H9 (cell line): ENCODE measurements at regions not wholly inside any gene's neighbourhood (a gene's known extent, or its start where the extent isn't known, plus 50 kb on each side); places are given as distances from the start of the nearest gene placed in this dataset.

Experiments
- DNase-seq: peaks from one replicate; pipeline ENCODE4 v3.0.0-alpha.2; 2017
- H2AFZ ChIP-seq: one replicate; pipeline ENCODE4 v1.6.1; 2013; ENCODE audit warnings: mild to moderate bottlenecking, low read length, control low read depth, moderate library complexity
- H2AK5ac ChIP-seq: 2 replicates; pipeline ENCODE4 v1.6.1; 2013; ENCODE audit warnings: low read length, control low read depth, mixed read lengths; ENCODE audit not compliant: insufficient read length
- H2BK120ac ChIP-seq: one replicate; pipeline ENCODE4 v1.6.1; 2013; ENCODE audit warnings: low read depth, mild to moderate bottlenecking, low read length, control low read depth, inconsistent platforms; ENCODE audit not compliant: poor library complexity, severe bottlenecking
- H2BK12ac ChIP-seq: 2 replicates; pipeline ENCODE4 v1.6.1; 2013; ENCODE audit warnings: low read length, control low read depth, mixed read lengths, low read depth; ENCODE audit not compliant: insufficient read length
- H2BK15ac ChIP-seq: 2 replicates; pipeline ENCODE4 v1.6.1; 2013; ENCODE audit warnings: low read depth, low read length, control low read depth
- H2BK20ac ChIP-seq: one replicate; pipeline ENCODE4 v1.6.1; 2013; ENCODE audit warnings: low read depth, mild to moderate bottlenecking, low read length, control low read depth, inconsistent platforms; ENCODE audit not compliant: poor library complexity, severe bottlenecking
- H2BK5ac ChIP-seq: 2 replicates; pipeline ENCODE4 v1.6.1; 2013; ENCODE audit warnings: low read length, control low read depth, mixed read lengths; ENCODE audit not compliant: insufficient read length
- H3K14ac ChIP-seq: 2 replicates; pipeline ENCODE4 v1.6.1; 2013; ENCODE audit warnings: low read length, control low read depth; ENCODE audit not compliant: insufficient read depth
- H3K18ac ChIP-seq: 2 replicates; pipeline ENCODE4 v1.6.1; 2013; ENCODE audit warnings: low read depth, mild to moderate bottlenecking, mixed read lengths, low read length, control low read depth; ENCODE audit not compliant: insufficient read length
- H3K23ac ChIP-seq: 2 replicates; pipeline ENCODE4 v1.6.1; 2013; ENCODE audit warnings: low read length, control low read depth, mixed read lengths, low read depth; ENCODE audit not compliant: insufficient read length
- H3K23me2 ChIP-seq: 2 replicates; pipeline ENCODE4 v1.6.1; 2013; ENCODE audit warnings: low read depth, mild to moderate bottlenecking, mixed read lengths, low read length, control low read depth; ENCODE audit not compliant: insufficient read length, poor library complexity, severe bottlenecking
- H3K27ac ChIP-seq: 2 replicates; pipeline ENCODE4 v1.5.1; 2013; ENCODE audit warnings: low read length, control low read depth, mixed read lengths, low read depth; ENCODE audit not compliant: insufficient read length
- H3K27me3 ChIP-seq: 2 replicates; pipeline ENCODE4 v1.6.1; 2013; ENCODE audit warnings: low read length, control low read depth, inconsistent platforms; ENCODE audit not compliant: insufficient read depth
- H3K4ac ChIP-seq: 2 replicates; pipeline ENCODE4 v1.6.1; 2013; ENCODE audit warnings: low read depth, mild to moderate bottlenecking, control low read depth, inconsistent platforms, low read length, moderate library complexity
- H3K4me1 ChIP-seq: 2 replicates; pipeline ENCODE4 v1.6.1; 2013; ENCODE audit warnings: low read length, control low read depth, inconsistent platforms; ENCODE audit not compliant: insufficient read depth
- H3K4me2 ChIP-seq: 2 replicates; pipeline ENCODE4 v1.6.1; 2013; ENCODE audit warnings: low read length, control low read depth, mixed read lengths; ENCODE audit not compliant: insufficient read length, insufficient read depth
- H3K56ac ChIP-seq: 2 replicates; pipeline ENCODE4 v1.6.1; 2013; ENCODE audit warnings: low read depth, mild to moderate bottlenecking, mixed read lengths, low read length, control low read depth; ENCODE audit not compliant: insufficient read length
- H3K79me1 ChIP-seq: 2 replicates; pipeline ENCODE4 v1.6.1; 2013; ENCODE audit warnings: low read depth, mild to moderate bottlenecking, moderate library complexity, low read length, control low read depth, inconsistent platforms; ENCODE audit not compliant: insufficient read depth, poor library complexity, severe bottlenecking
- H3K79me2 ChIP-seq: 2 replicates; pipeline ENCODE4 v1.6.1; 2013; ENCODE audit warnings: low read length, control low read depth, inconsistent platforms; ENCODE audit not compliant: insufficient read depth
- H3K9ac ChIP-seq: 2 replicates; pipeline ENCODE4 v1.6.1; 2013; ENCODE audit warnings: low read length, control low read depth, mixed read lengths; ENCODE audit not compliant: insufficient read length; ENCODE audit errors: extremely low read depth
- H3K9me3 ChIP-seq: one replicate; pipeline ENCODE4 v1.6.1; 2013; ENCODE audit warnings: low read depth, low read length, inconsistent platforms; ENCODE audit not compliant: control insufficient read depth
- H3T11ph ChIP-seq: one replicate; pipeline ENCODE4 v1.6.1; 2013; ENCODE audit warnings: mild to moderate bottlenecking, low read length, control low read depth, inconsistent platforms
- H4K20me1 ChIP-seq: one replicate; pipeline ENCODE4 v1.6.1; 2013; ENCODE audit not compliant: control insufficient read depth, insufficient read length, insufficient read depth
- H4K5ac ChIP-seq: 2 replicates; pipeline ENCODE4 v1.6.1; 2013; ENCODE audit warnings: low read depth, mild to moderate bottlenecking, mixed read lengths, low read length, control low read depth; ENCODE audit not compliant: insufficient read length
- H4K8ac ChIP-seq: replicated peaks from 2 replicates; pipeline ENCODE4 v1.6.1; 2013; ENCODE audit warnings: low read length, control low read depth, mixed read lengths, low read depth; ENCODE audit not compliant: insufficient read length
- H4K91ac ChIP-seq: 2 replicates; pipeline ENCODE4 v1.6.1; 2013; ENCODE audit warnings: low read depth, mild to moderate bottlenecking, moderate library complexity, mixed read lengths, low read length, control low read depth; ENCODE audit not compliant: insufficient read length
- H3K27ac Mint-ChIP-seq, 3 experiments: 2 replicates in 2 of 3; 3 replicates in 1 of 3; pipeline ENCODE4 v1.8.0; 2020 to 2021; ENCODE audit warnings: mixed read lengths in 3 of 3, mild to moderate bottlenecking in 1 of 3, moderate library complexity in 1 of 3
- H3K27me3 Mint-ChIP-seq: 2 replicates; pipeline ENCODE4 v1.8.0; 2021; ENCODE audit warnings: low read depth, mild to moderate bottlenecking, moderate library complexity, mixed read lengths
- H3K36me3 Mint-ChIP-seq, 3 experiments: 2 replicates in 2 of 3; 3 replicates in 1 of 3; pipeline ENCODE4 v1.8.0; 2020 to 2021; ENCODE audit warnings: low read depth in 3 of 3, mixed read lengths in 3 of 3; ENCODE audit not compliant: insufficient read depth in 1 of 3
- H3K4me1 Mint-ChIP-seq, 2 experiments: 2 replicates each; pipeline ENCODE4 v1.8.0; 2020; ENCODE audit warnings: mixed read lengths in 2 of 2
- H3K4me3 Mint-ChIP-seq, 2 experiments: 2 replicates in 1 of 2; 3 replicates in 1 of 2; pipeline ENCODE4 v1.8.0; 2020 to 2021; ENCODE audit warnings: mild to moderate bottlenecking in 2 of 2, mixed read lengths in 2 of 2, moderate library complexity in 1 of 2
- H3K9me3 Mint-ChIP-seq, 2 experiments: 2 replicates in 1 of 2; 3 replicates in 1 of 2; pipeline ENCODE4 v1.8.0; 2020; ENCODE audit warnings: mild to moderate bottlenecking in 2 of 2, mixed read lengths in 2 of 2, moderate library complexity in 1 of 2
- TF ChIP-seq, protein P1 (sequence below): fragments of 200-600 bp; sonication (generic); conservative IDR thresholded peaks from 3 replicates; pipeline ENCODE4 v1.8.0; 2021; ENCODE audit warnings: antibody characterized with exemption, mild to moderate bottlenecking

DNA sequence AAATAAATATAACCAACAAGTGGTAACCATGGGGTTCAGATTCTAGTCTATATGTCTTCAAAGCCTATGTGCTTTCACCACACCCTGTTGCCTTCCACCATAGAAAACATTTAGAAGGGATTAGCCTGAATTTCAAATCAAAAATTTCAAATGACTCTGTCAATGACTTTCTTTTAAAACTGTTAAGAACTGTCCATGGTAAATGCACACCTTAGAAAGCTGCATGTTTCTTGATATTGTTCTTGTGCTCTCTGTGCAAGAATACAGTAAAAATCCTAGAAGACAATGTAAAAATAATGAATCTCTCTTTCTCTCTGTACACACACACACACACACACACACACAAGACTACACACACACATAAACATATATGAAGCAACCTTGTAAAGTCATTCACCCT, 74.6 kb upstream of the EXOC1L start:
- Histone ChIP-seq H3K14ac (no peak overlapping the region), H4K8ac (no peak overlapping the region), H2AK5ac (no peak overlapping the region), H2BK120ac (no peak overlapping the region), H3K27ac (no peak overlapping the region), H3K9me3 (no peaks in the 10 kb centered on the region), H3K27me3 (no peaks in the 10 kb centered on the region), H3K4ac (no peak overlapping the region), H3T11ph (no peak overlapping the region), H3K18ac (no peak overlapping the region), H3K79me2 (no peaks in the 10 kb centered on the region), H4K20me1 (no peaks in the 10 kb centered on the region), H2BK20ac (no peak overlapping the region), H3K23me2 (no peaks in the 10 kb centered on the region), H3K79me1 (no peaks in the 10 kb centered on the region), H4K5ac (no peak overlapping the region), H3K4me2 (no peak overlapping the region), H2AFZ (no peak overlapping the region), H3K56ac (no peak overlapping the region), H2BK15ac (no peak overlapping the region), H3K4me1 (no peaks in the 10 kb centered on the region), H3K9ac (no peak overlapping the region), H2BK5ac (no peak overlapping the region), H3K23ac (no peak overlapping the region), H4K91ac (no peak overlapping the region), H2BK12ac (no peak overlapping the region)
- no peak for DNase-seq
- no peak overlapping the region for H3K4me3 Mint-ChIP-seq
- TF ChIP-seq, protein P1, sequence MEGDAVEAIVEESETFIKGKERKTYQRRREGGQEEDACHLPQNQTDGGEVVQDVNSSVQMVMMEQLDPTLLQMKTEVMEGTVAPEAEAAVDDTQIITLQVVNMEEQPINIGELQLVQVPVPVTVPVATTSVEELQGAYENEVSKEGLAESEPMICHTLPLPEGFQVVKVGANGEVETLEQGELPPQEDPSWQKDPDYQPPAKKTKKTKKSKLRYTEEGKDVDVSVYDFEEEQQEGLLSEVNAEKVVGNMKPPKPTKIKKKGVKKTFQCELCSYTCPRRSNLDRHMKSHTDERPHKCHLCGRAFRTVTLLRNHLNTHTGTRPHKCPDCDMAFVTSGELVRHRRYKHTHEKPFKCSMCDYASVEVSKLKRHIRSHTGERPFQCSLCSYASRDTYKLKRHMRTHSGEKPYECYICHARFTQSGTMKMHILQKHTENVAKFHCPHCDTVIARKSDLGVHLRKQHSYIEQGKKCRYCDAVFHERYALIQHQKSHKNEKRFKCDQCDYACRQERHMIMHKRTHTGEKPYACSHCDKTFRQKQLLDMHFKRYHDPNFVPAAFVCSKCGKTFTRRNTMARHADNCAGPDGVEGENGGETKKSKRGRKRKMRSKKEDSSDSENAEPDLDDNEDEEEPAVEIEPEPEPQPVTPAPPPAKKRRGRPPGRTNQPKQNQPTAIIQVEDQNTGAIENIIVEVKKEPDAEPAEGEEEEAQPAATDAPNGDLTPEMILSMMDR = no peak
- H3K9me3 Mint-ChIP-seq = no peaks in the 10 kb centered on the region; a peak in 1 of 5 replicates
- H3K36me3 Mint-ChIP-seq = no peaks in the 10 kb centered on the region
- peaks cover 0 to 2% of the 10 kb centered on the region in 2 experiments; a peak in 3 of 4 replicates for H3K4me1 Mint-ChIP-seq
- no peak overlapping the region for H3K27ac Mint-ChIP-seq
- peaks cover 5% of the 10 kb centered on the region for H3K27me3 Mint-ChIP-seq
